ENCODE measurements at regions not wholly inside any gene's neighbourhood (a gene's known extent, or its start where the extent isn't known, plus 50 kb on each side); places are given as distances from the start of the nearest gene placed in this dataset. TPM values are rescaled to one million over a fixed set of nuclear protein-coding genes. Genes with fewer than 3 reads are reported as not detected.
"Not testable (repeated sequence)": the region's sequence is repeated elsewhere in the genome, so short reads cannot be mapped to it uniquely, and the experiment has no call there.

- DNase-seq (ENCODE audit: low read depth): no peak
These were observed 74.8 kb upstream of the FRMD6 start for GRCh38 chr14:51576879-51577278.

- peak; percentile 14 for DNase-seq (ENCODE audit: low read depth)
These were observed 72.9 kb upstream of the FRMD6 start for GRCh38 chr14:51578853-51579252.

DNA sequence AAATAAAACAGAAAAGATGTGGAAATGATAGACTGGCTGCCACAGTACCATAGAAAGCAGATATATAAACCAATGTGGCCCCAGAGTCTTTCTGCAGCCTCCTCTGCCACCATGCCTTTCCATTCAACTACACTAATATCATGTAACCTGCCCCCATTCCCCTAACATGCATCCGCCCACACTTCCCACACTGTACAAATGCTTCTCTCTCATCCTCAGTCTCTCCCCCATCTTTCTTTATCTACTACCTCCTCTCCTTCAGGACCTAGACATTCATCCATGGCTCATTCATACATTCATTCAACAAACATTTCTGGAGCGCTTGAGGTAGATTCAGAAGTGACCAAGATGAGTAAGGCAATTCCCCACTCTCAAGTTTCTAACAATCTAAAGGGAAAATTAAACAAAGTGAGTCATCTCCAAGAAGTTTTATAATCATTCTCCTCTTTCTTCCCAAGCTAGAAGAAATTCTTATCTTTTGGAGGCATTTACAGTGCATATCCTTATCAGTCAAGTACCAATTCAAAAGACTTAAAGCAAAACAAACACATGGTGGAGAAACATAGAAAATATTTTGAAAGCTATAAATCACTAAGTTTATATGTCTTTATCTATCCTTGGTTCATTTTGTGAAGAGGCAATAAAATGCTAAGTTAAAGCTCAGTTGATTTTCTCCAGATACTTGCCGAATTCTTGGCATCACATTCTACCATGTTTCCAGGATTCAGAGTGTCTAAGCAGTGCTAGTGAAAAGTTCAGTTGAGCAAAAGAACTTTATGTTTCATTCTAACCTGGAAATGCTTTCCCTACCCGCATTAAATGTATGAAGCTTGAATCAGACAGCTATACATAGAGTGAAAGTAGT, 70.5 kb upstream of the FRMD6 start:
- DNase-seq (ENCODE audit: low read depth): peak; percentile 83

DNA sequence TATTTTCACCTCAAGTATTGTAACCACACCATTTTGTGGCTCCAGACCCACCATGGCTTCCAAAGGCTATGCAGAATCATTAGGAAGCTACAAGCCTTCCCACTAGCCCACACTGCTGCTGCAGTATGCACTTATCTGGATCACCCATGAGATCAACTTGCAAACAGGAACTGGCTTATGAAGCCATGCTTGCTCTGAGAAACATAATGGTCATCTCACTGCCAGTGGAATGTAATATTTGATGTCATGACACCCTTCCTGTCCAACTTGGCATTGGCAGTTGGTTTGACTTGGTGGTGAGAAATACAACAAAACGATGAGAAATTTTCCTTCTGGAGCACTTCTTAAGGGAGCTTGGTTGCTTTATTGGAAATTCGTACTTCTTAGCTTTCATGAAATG, 69.3 kb upstream of the FRMD6 start:
- no peak for DNase-seq (ENCODE audit: low read depth)

DNA sequence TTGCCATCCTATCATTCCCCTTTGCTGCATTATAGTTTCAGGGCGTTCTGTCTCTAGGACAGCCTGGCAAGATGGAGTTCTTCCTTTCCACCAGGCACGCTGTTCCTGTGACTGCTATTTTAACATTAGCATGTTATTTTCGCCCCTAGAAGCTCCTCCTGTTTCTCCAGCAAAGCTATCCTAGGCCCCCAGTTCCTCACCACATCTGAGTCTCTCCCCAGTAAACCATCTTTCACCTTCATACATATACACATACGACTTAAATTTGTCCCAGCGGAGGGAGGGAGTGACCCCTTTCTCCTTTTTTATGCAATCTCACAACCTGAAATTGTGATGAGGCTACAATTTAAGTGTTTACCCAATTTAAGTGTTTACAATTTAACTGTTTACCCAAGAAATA, 66.7 kb upstream of the FRMD6 start:
- DNase-seq (ENCODE audit: low read depth): no peak

GRCh38 chr14:51592836-51593235, 58.9 kb upstream of the FRMD6 start:
- no peak for DNase-seq (ENCODE audit: low read depth)

GRCh38 chr14:51593397-51593796, 58.3 kb upstream of the FRMD6 start:
- no peak for DNase-seq (ENCODE audit: low read depth)

GRCh38 chr14:51595881-51596455, 55.7 kb upstream of the FRMD6 start:
- no peak for DNase-seq (ENCODE audit: low read depth)

DNA sequence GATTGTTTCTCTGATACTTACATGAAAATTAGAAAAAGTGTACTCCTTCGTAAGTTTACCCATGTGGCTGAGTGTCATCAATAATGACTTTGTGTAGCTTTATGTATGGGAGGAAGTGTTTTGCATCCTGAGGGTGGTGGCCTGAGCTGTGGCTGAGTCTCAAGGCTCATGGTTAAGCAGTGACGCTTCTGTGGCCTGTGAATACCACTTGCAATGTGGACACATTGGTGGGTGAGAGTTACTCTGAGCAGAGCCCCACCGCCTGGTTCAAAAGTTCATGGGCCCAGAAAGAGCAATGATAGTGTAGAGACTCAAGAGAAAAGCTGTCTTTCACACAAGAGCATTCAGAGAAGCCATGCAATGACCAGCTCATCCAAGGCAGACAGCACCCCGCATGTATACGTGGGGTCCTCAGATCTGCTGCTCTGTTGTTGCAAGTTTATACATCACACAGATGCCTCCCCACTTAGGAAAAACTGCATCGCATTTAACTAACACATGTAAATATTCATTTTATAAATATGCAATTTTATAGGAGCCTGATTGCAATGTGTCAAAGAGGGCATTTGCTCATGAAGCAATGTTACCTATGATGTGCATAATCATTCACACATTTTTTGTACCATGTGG, 55.1 kb upstream of the FRMD6 start:
- no peak for DNase-seq (ENCODE audit: low read depth)

GRCh38 chr14:51597261-51598001, 54.3 kb upstream of the FRMD6 start:
- peak; percentile 34 for DNase-seq (ENCODE audit: low read depth)

DNA sequence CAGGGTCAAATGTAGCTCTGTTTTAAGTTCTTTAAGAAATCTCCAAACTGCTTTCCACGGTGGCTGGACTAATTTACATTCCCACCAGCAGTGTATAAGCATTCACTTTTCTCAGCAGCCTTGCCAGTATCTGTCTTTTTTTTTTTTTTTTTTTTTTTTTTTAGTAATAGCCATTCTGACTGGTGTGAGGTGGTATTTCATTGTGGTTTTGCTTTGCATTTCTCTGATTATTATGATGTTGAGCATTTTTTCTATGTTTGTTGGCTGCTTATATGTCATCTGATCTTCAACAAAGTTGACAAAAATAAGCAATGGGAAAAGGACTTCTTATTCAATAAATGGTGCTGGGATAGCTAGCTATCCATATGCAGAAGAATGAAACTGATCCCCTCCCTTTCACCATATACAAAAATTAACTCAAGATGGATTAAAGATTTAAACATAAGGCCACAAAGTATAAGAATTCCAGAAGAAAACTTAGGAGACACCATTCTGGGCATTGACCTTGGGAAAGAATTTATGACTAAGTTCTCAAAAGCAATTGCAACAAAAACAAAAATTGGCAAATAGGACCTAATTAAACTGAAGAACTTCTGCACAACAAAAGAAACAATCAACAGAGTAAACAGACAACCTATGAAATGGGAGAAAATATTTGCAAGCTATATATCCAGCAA, 52.6 kb upstream of the FRMD6 start:
- not testable (repeated sequence) for DNase-seq (ENCODE audit: low read depth)

GRCh38 chr14:51600658-51601057, 51.1 kb upstream of the FRMD6 start:
- no peak for DNase-seq (ENCODE audit: low read depth)

Small RNA genes in the stretch of these regions (small RNA-seq; reads per million reads assigned to genes)
- gene RNU6-1291P: not detected
